ENCODE measurements at regions not wholly inside any gene's neighbourhood (a gene's known extent, or its start where the extent isn't known, plus 50 kb on each side); places are given as distances from the start of the nearest gene placed in this dataset.

DNA sequence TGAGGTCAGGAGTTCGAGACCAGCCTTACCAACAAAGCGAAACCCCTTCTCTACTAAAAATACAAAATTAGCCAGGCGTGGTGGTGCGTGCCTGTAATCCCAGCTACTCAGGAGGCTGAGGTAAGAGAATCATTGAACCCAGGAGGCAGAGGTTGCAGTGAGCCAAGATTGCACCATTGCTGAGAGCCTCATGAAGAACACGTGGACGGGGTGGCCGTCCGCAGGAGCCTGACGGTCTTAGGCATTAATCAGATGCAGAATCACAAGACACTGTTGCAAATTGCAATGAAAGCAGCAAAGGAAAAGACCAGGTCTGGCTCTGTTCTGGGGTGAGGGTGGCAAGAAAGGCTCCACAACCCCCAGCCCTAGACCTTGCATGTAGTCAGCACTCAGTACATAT lies 104.0 kb upstream of the SLC66A3 start:
- Mint-ChIP-seq H3K36me3 (ENCODE audit: low read depth) (no peaks in the 10 kb centered on the region), H3K27me3 (ENCODE audit: low read depth, poor library complexity) (peaks cover 5% of the 10 kb centered on the region), H3K4me3 (no peak overlapping the region), H3K27ac (peak overlapping the region; percentile 36), H3K4me1 (peaks cover 5% of the 10 kb centered on the region), H3K9me3 (no peaks in the 10 kb centered on the region)
- TF ChIP-seq, protein P1, sequence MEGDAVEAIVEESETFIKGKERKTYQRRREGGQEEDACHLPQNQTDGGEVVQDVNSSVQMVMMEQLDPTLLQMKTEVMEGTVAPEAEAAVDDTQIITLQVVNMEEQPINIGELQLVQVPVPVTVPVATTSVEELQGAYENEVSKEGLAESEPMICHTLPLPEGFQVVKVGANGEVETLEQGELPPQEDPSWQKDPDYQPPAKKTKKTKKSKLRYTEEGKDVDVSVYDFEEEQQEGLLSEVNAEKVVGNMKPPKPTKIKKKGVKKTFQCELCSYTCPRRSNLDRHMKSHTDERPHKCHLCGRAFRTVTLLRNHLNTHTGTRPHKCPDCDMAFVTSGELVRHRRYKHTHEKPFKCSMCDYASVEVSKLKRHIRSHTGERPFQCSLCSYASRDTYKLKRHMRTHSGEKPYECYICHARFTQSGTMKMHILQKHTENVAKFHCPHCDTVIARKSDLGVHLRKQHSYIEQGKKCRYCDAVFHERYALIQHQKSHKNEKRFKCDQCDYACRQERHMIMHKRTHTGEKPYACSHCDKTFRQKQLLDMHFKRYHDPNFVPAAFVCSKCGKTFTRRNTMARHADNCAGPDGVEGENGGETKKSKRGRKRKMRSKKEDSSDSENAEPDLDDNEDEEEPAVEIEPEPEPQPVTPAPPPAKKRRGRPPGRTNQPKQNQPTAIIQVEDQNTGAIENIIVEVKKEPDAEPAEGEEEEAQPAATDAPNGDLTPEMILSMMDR (IDR thresholded peaks at IDR 0.05), result no peak
- no peak for DNase-seq

DNA sequence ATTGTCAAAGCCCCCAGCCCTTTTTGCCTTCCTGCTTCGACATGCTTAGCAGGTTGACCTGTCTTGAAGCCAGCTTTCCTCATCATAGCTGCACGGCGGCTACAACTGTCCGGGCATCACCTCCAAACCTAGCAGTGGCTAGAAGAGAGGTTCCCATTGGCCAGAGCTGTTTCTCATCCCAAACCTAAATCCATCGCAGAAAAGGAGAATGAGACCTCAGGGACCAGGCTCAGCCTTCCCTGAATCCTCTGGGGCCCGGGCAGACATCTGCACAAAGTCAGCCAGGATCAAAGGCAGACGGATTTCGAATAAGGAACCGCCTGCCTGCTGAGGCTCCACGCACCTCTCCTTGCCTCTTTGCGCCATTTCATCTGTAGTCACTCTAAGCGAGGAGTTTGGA lies 101.7 kb upstream of the SLC66A3 start:
- TF ChIP-seq, protein P1 (IDR thresholded peaks at IDR 0.05), result no peak
- H3K4me3 Mint-ChIP-seq, result no peak overlapping the region
- no peaks in the 10 kb centered on the region for H3K36me3 Mint-ChIP-seq (ENCODE audit: low read depth)
- H3K27me3 Mint-ChIP-seq (ENCODE audit: low read depth, poor library complexity), result peaks cover 5% of the 10 kb centered on the region
- DNase-seq, result no peak
- peaks cover 20% of the 10 kb centered on the region for H3K4me1 Mint-ChIP-seq
- no peaks in the 10 kb centered on the region for H3K9me3 Mint-ChIP-seq
- H3K27ac Mint-ChIP-seq, result no peak overlapping the region

DNA sequence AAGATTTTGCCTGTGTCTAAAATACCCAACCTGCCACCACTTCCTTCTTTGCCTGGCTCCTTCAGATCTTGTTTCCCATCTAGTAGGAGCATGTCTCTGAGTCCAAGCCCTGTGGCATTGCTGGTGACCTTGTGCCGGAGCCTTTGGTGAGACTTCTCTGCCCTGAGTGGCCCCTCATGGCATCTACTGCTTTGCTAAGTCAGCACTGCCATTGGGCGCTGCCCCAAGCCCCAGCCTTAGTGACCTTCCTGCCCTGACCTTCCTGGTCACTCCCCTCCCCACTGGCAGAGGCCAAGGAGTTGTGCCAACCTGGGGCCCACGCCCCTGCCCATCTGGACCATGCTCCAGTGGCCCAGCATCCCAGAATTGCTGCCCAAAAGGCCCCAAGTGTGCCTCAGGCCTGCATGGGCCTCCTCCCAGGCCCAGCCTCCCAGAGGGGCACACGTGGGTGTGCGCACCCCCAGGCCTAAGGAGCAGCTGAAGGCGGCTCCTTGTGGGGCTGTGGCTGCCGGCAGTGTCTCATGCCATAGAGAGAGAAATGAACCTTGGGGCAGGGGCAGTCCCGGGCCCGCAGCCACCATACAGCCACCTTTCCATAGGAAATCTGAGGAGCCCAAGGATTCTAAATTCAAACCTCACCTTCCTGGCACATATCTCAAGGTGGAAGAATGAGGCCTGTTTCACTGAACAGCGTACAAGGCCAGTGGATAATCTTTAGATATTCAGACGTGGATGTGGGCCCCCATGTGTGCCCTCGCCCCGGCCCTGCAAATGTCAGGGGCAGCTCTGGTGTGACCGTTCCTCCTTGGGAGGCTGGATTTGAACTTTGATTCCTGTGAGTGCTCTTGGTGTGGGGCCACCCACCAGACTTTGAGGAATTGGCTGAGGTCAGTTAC lies 100.2 kb upstream of the SLC66A3 start:
- no peak for DNase-seq
- Mint-ChIP-seq H3K4me1 (peaks cover 22% of the 10 kb centered on the region), H3K4me3 (no peak overlapping the region), H3K27me3 (ENCODE audit: low read depth, poor library complexity) (peaks cover 5% of the 10 kb centered on the region), H3K36me3 (ENCODE audit: low read depth) (no peaks in the 10 kb centered on the region), H3K27ac (no peak overlapping the region), H3K9me3 (peaks cover 11% of the 10 kb centered on the region)
- TF ChIP-seq, protein P1 (IDR thresholded peaks at IDR 0.05), result no peak

DNA sequence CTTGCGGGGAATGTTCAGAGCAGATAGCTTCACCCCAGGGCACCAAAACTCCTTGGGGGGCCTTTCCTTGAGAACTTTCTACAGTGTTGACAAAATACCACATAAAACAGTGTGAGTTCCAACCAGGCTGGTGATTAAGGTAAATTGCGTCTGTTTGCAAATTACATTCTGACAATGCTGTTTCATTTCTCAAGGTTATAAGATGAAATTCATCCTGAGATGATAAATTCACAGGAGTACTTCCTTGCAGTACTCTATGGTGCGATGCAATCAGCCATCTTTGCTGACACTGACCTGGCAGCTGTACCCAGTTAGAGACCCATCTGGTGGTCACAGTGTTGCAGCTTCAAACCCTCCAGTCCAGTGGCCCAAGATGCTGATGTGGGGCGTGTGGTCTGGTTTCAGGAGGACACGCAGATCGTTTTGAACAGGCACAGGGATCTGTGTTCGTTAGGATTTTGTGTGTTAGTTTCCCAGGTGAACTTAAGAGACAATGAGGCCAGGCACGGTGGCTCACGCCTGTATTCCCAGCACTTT lies 99.5 kb upstream of the SLC66A3 start:
- Mint-ChIP-seq H3K4me3 (no peak overlapping the region), H3K27me3 (ENCODE audit: low read depth, poor library complexity) (peaks cover 5% of the 10 kb centered on the region), H3K9me3 (peaks cover 18% of the 10 kb centered on the region), H3K4me1 (peaks cover 22% of the 10 kb centered on the region), H3K27ac (no peak overlapping the region), H3K36me3 (ENCODE audit: low read depth) (peaks cover 4% of the 10 kb centered on the region)
- TF ChIP-seq, protein P1 (IDR thresholded peaks at IDR 0.05), result no peak
- DNase-seq, result no peak

DNA sequence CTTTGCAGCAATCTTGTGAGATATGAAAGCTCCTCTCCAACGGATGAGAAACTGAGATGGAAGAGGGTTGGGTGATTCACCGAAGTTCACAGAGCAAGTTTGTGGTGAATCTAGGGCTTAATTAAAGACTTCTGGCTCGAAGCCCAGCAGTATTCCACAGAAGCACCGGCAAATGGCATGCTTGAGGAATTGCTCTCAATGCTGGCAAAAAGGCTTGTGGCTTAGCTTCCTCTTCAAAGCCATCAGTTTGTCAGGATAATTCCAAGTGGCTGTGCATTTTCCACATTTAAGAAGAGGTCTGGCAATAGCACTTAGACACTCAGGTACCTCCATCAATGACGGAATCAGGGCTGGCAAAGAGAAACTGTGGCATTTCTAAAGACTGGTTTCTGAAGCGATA lies 98.7 kb upstream of the SLC66A3 start:
- Mint-ChIP-seq H3K36me3 (ENCODE audit: low read depth) (peaks cover 7% of the 10 kb centered on the region), H3K27me3 (ENCODE audit: low read depth, poor library complexity) (peaks cover 5% of the 10 kb centered on the region), H3K4me3 (no peak overlapping the region), H3K4me1 (peaks cover 22% of the 10 kb centered on the region), H3K27ac (no peak overlapping the region), H3K9me3 (peaks cover 23% of the 10 kb centered on the region)
- no peak for DNase-seq
- TF ChIP-seq, protein P1 (IDR thresholded peaks at IDR 0.05), result no peak
